ENCODE measurements at regions not wholly inside any gene's neighbourhood (a gene's known extent, or its start where the extent isn't known, plus 50 kb on each side); places are given as distances from the start of the nearest gene placed in this dataset.

DNA sequence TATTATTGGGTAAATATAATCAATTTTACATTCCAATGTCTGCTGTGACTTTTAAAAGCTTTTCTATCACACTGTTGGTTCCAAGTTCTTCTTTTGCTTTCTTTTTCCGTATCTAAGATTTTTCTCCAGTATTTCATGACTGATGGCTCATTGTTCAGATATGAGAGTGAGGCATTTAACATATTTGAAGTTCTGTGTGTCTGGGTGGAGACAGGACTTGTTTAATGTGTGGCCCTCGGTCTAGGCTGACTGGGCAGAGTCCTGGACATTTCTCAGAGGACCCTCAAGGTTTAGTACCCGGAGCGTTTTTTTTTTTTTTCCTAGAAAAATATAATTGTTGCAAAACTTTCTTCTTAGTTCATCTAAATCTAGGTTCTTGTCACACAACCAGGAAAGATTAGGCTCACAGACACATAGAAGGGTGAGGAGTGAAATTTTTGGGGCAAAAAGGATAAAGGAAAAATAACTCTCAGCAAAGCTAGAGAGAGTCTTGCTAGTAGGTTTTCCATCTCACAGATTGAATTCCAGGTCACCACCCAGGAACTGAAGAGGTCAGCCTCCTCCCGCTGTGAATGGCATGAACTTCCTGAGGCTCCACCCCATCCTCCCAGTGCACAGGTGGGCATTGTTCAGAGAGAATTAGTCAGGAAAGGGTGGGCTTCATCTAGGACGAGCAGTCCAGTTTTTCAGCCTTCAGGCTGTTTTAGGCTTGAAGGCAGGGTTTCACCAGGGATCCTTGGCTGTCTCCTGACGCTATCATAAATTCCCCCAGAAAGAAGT, 1002.4 kb upstream of the PCDH9 start:
- TF ChIP-seq POLR2A (IDR thresholded peaks at IDR 0.05) = no peak
- Histone ChIP-seq H3K4me3 (no peak overlapping the region), H3K9me3 (no peaks in the 10 kb centered on the region), H3K27ac (no peak overlapping the region), H3K36me3 (no peaks in the 10 kb centered on the region), H3K4me1 (no peaks in the 10 kb centered on the region), H3K27me3 (no peaks in the 10 kb centered on the region)
- DNase-seq (ENCODE audit: low spot score in 2 of 2) = no peak
- WGBS, 2 donors = 42 to 47% methylated on average over 7 of the region's 7 CpGs

DNA sequence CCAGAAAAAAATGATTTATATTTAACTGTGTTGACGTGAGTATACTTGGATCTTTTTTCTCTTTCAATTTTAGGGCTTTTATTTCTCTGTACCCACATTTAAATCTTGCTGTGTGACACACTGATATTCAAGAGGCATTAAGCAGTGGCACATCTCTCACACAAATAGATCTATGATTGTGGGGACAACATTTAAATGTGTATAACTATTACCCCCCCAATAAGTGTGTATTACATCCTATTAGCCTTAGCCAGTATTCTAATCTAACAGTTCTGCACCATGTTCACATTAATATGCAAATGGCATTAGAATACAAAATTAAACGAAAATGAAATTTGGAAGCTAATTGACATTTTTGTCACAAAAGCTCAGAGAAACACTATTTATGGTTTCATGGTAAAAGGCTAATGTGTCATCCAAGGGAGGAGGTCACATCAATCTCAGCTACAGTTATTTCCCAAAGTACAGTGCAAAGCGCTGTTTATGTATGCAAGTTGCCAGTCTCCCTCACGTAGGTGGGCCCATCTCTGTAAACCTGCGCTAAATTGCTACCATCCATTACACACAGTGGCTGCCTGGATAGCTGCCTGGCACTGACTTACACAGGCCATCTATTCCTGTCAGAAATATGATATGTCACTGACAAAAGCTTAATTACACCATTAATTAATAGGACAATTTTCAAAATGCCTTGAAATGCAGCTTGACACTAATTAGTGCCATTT, 984.7 kb upstream of the PCDH9 start:
- no peak for TF ChIP-seq POLR2A (IDR thresholded peaks at IDR 0.05)
- no peak for TF ChIP-seq EP300 (IDR thresholded peaks at IDR 0.05)
- TF ChIP-seq, protein P1, sequence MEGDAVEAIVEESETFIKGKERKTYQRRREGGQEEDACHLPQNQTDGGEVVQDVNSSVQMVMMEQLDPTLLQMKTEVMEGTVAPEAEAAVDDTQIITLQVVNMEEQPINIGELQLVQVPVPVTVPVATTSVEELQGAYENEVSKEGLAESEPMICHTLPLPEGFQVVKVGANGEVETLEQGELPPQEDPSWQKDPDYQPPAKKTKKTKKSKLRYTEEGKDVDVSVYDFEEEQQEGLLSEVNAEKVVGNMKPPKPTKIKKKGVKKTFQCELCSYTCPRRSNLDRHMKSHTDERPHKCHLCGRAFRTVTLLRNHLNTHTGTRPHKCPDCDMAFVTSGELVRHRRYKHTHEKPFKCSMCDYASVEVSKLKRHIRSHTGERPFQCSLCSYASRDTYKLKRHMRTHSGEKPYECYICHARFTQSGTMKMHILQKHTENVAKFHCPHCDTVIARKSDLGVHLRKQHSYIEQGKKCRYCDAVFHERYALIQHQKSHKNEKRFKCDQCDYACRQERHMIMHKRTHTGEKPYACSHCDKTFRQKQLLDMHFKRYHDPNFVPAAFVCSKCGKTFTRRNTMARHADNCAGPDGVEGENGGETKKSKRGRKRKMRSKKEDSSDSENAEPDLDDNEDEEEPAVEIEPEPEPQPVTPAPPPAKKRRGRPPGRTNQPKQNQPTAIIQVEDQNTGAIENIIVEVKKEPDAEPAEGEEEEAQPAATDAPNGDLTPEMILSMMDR (IDR thresholded peaks at IDR 0.05) = no peak
- H3K4me3 ChIP-seq = no peak overlapping the region
- no peak for DNase-seq (ENCODE audit: low spot score in 2 of 2)

DNA sequence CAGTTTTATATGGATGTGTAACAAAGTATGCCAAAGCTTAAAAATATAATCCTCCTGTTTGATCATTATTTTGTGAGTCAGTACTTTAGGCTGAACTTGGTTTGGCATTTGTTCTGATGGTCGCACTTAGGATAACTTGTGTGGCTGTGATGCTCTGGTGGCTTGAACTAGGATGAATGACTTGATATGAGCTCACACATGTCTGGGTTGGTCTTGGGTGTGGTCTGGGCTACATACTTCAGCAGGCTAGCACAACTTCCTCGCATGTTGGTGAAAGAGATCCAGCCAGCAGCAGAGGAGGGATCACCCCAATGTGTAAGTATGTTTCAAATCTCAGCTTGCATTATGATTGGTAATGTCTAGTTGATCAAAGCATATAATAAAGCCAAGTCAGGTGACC, 969.1 kb upstream of the PCDH9 start:
- Histone ChIP-seq H3K4me1 (no peaks in the 10 kb centered on the region), H3K27ac (no peak overlapping the region), H3K9me3 (no peaks in the 10 kb centered on the region), H3K4me3 (no peak overlapping the region), H3K36me3 (no peaks in the 10 kb centered on the region), H3K27me3 (no peaks in the 10 kb centered on the region)
- 84 to 96% methylated on average over 2 of the region's 2 CpGs for WGBS, 2 donors
- DNase-seq (ENCODE audit: low spot score in 2 of 2) = no peak
- no peak for TF ChIP-seq EP300 (IDR thresholded peaks at IDR 0.05)
- TF ChIP-seq, protein P1 (IDR thresholded peaks at IDR 0.05) = no peak
- TF ChIP-seq POLR2A (IDR thresholded peaks at IDR 0.05) = no peak

More for the DNA sequence above, 984.7 kb upstream of the PCDH9 start:
- Histone ChIP-seq H3K27ac (no peak overlapping the region), H3K36me3 (no peaks in the 10 kb centered on the region), H3K4me1 (no peaks in the 10 kb centered on the region), H3K27me3 (no peaks in the 10 kb centered on the region), H3K9me3 (no peaks in the 10 kb centered on the region)
- WGBS, 2 donors = 85 to 88% methylated on average over 5 of the region's 5 CpGs

DNA sequence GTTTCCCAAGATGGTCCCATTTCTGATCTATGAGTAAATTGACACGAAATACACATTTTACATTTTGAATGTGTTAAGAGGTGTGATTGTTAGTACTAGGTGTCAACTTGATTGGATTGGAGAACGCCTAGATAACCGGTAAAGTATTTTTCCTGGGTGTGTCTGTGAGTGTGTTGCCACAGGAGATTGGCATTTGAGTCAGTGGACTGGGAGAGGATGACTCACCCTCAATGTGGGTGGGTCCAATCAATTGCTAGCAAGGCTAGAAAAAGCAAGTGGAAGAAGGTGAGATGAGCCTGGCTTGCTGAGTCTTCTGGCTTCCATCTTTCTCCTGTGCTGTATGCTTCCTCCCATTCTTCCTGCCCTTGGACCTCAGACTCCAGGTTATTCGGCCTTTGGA, 960.7 kb upstream of the PCDH9 start:
- H3K27ac ChIP-seq = no peak overlapping the region
- H3K36me3 ChIP-seq = no peaks in the 10 kb centered on the region
- TF ChIP-seq, protein P1 (IDR thresholded peaks at IDR 0.05) = no peak
- TF ChIP-seq EP300 (IDR thresholded peaks at IDR 0.05) (no peak), POLR2A (IDR thresholded peaks at IDR 0.05) (no peak)
- H3K27me3 ChIP-seq = no peaks in the 10 kb centered on the region
- no peak for DNase-seq (ENCODE audit: low spot score in 2 of 2)
- peaks cover 0 to 4% (median 0%) of the 10 kb centered on the region in 4 donors for H3K4me1 ChIP-seq
- WGBS, 2 donors = 89 to 92% methylated on average over 4 of the region's 4 CpGs
- H3K9me3 ChIP-seq = no peaks in the 10 kb centered on the region
- no peak overlapping the region for H3K4me3 ChIP-seq

DNA sequence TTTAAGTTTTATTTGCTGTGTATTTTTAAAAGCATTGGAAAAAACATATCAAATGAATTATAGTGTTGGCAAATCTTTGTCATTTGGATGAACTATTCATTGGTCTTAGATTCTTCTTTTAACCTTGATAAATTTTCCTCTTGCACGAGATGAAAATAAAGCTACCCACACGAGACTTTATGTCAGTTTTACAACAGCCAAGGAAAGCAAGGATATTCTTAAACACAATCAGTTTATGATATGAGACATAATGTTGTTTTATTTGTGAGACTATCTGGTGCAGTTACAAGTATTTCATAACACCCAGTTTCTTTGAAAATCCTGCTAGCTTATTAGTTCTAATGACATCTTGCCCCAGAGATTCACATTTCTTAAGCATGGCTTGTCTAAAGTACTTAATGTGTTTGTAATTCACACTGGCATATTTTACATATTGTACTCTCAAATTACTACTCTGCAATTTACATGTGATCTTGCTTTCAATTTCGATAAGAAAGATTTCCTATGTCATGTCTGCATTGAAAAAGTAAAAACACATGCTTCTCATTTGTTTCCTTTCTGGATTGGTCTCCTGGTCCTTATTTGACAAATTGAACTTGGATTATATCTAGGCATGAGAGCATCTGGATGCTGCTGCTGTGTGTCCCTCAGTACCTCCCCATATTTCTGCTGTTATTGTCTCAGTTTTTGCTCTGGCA, 955.5 kb upstream of the PCDH9 start:
- Histone ChIP-seq H3K4me3 (no peak overlapping the region), H3K4me1 (peaks cover 0 to 4% (median 0%) of the 10 kb centered on the region in 4 donors), H3K9me3 (no peaks in the 10 kb centered on the region), H3K27me3 (no peaks in the 10 kb centered on the region), H3K36me3 (no peaks in the 10 kb centered on the region), H3K27ac (no peak overlapping the region)
- WGBS, 2 donors = 34 to 35% methylated on average over 3 of the region's 3 CpGs
- TF ChIP-seq, protein P1 (IDR thresholded peaks at IDR 0.05) = no peak
- TF ChIP-seq EP300 (IDR thresholded peaks at IDR 0.05) = no peak
- TF ChIP-seq POLR2A (IDR thresholded peaks at IDR 0.05) = no peak
- DNase-seq (ENCODE audit: low spot score in 2 of 2) = no peak
